Stimulated activated CD4-positive, alpha-beta T cell treated with anti-CD3 and anti-CD28 coated beads, TNF-alpha, amount 100 ng/mL, for 24 hours (primary cell): ENCODE measurements at regions not wholly inside any gene's neighbourhood (a gene's known extent, or its start where the extent isn't known, plus 50 kb on each side); places are given as distances from the start of the nearest gene placed in this dataset.
A peak's percentile ranks its signal among the peaks of the same experiment; 100 is the strongest.
"Not testable (repeated sequence)": the region's sequence is repeated elsewhere in the genome, so short reads cannot be mapped to it uniquely, and the experiment has no call there.

Source experiments
- DNase-seq, 3 experiments: peaks; one replicate each; pipeline ENCODE4 v3.0.0-alpha.2; 2020; ENCODE audit warnings: low read depth in 3 of 3

DNA sequence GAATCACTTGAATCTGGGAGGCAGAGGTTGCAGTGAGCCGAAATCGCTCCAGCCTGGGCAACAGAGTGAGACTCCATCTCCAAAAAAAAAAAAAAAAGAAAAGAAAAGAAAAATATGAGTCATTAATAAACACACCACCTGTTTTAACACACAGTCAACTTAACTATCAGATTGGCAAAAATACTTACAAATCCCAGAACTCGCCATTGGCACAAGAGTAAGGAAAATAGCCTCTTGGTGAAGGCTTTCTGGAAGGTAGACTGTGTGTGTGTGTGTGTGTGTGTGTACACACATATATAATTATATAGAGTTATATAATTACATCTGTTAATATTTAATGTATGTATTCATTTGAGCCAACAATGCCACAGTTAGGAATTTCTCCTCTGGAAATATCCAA, 63.7 kb upstream of the UXS1 start:
- DNase-seq, result no peak

DNA sequence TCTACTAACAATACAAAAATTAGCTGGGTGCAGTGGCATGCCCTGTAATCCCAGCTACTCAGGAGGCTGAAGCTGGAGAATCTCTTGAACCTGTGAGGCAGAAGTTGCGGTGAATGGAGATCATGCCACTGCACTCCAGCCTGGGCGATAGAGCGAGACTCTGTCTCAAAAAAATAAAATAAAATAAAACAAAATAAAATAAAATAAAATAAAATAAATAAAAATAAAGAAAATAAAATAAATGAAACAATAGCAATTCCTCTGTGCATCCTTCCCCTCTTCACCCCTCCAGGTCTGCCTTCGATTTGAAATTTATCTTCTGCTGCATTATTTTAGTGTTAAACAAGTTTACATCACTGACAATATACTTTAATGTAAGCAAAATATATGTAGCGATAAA, 63.0 kb upstream of the UXS1 start:
- DNase-seq, result no peak

DNA sequence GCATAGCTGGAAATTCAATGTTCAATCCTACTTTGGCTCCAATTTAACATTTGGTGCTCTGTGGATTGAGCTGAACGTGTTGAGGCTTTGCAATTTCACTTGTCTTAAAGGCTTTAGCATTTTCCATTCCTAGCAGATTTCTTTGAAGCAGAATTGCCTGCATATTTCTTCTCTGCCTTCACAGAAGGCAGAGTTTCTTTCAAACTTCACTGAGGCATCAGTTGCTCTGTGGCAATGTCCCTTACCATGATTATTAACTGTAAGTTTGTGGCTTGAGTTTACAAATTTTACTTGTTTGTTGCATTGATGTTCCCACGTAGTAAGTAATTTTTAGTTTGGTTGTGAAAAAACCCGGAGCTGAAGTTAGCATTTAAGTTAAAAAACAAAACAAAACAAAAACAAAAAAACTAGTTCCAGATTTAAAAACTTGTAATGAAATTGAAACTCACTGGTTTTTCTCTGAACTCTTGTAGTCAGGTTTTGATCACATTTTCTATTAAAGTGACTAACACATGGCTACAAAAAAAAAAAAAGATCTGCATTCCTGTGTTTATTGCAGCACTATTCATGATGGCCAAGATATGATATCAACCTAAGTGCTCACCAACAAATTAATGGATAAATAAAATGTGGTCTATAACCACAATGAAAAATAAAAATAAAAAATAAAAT, 55.2 kb upstream of the UXS1 start:
- not testable (repeated sequence) for DNase-seq

DNA sequence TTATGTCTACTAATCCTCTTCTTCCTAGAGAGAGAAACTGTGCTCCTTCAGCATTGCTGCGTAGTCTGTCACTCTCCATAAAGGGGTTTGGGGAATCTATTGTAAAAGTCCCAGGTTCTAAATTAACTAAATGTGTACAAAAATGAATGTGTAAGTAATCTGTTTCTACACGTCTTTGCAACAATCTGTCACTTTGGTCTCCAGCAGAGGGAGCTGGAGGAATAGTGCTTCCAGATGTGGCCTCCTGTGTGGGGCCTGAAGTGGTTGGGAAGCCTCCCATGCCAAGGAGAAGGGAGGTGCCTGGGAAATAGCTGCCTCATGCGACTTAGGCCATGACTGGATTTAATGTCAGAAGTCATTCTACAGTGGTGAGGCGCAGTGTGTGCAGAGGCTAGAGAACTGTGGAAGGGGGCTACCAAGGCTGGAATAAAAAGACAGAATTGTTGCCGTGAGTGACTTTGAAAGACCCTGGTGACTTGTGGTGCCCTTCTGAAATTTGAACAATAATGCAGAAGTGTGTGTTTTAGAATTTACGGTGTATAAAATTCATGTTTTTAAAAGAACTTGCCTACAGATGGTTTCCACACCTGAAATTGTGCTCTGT, 54.5 kb upstream of the UXS1 start:
- peak in 1 of 3 experiments; percentile 3 for DNase-seq
